GM23338 (cell line): ENCODE measurements at regions not wholly inside any gene's neighbourhood (a gene's known extent, or its start where the extent isn't known, plus 50 kb on each side); places are given as distances from the start of the nearest gene placed in this dataset.

ENCODE experiments used
- ATAC-seq: fragments of 200-7000 bp; cut with Tn5 transposase; 3 replicates; pipeline ENCODE4 v1.9.1; 2020
- DNase-seq: peaks from one replicate; pipeline ENCODE4 v3.0.0-alpha.2; 2015; ENCODE audit warnings: low spot score
- H2AFZ ChIP-seq: fragments of 200-600 bp; sonication (generic); 2 replicates; pipeline ENCODE4 v1.8.0; 2016; ENCODE audit warnings: antibody characterized with exemption, mild to moderate bottlenecking, moderate library complexity
- H3F3A ChIP-seq: fragments of 200-600 bp; sonication (generic); replicated peaks from 2 replicates; pipeline ENCODE4 v1.8.0; 2017; ENCODE audit warnings: antibody characterized with exemption, mixed run types, low read depth
- H3K27ac ChIP-seq: fragments of 200-600 bp; sonication (generic); 2 replicates; pipeline ENCODE4 v1.6.1; 2016; ENCODE audit warnings: low read depth
- H3K27me3 ChIP-seq: fragments of 200-600 bp; sonication (generic); 2 replicates; pipeline ENCODE4 v1.8.0; 2016; ENCODE audit warnings: mild to moderate bottlenecking, mixed run types, moderate library complexity; ENCODE audit not compliant: insufficient read depth
- H3K36me3 ChIP-seq: fragments of 200-600 bp; sonication (generic); 2 replicates; pipeline ENCODE4 v1.8.0; 2016; ENCODE audit warnings: mild to moderate bottlenecking; ENCODE audit not compliant: insufficient read depth
- H3K4me1 ChIP-seq: fragments of 200-600 bp; sonication (generic); 2 replicates; pipeline ENCODE4 v1.8.0; 2016; ENCODE audit warnings: mild to moderate bottlenecking, moderate library complexity; ENCODE audit not compliant: insufficient read depth
- H3K4me2 ChIP-seq: fragments of 200-600 bp; sonication (generic); 2 replicates; pipeline ENCODE4 v1.7.1; 2017; ENCODE audit warnings: mixed run types
- H3K4me3 ChIP-seq: fragments of 200-600 bp; sonication (generic); 2 replicates; pipeline ENCODE4 v1.6.1; 2016; ENCODE audit warnings: mixed run types
- H3K79me2 ChIP-seq: fragments of 200-600 bp; sonication (generic); replicated peaks from 2 replicates; pipeline ENCODE4 v1.8.0; 2017; ENCODE audit warnings: mild to moderate bottlenecking; ENCODE audit not compliant: insufficient read depth
- H3K9me2 ChIP-seq: fragments of 200-600 bp; sonication (generic); 2 replicates; pipeline ENCODE4 v1.8.0; 2017; ENCODE audit not compliant: insufficient read depth
- H4K20me1 ChIP-seq: fragments of 200-600 bp; sonication (generic); replicated peaks from 2 replicates; pipeline ENCODE4 v1.8.0; 2017; ENCODE audit warnings: mild to moderate bottlenecking; ENCODE audit not compliant: insufficient read depth
- H3K27ac Mint-ChIP-seq: 2 replicates; pipeline ENCODE4 v1.8.0; 2020; ENCODE audit warnings: inconsistent platforms, mild to moderate bottlenecking, moderate library complexity, mixed read lengths
- H3K27me3 Mint-ChIP-seq: 3 replicates; pipeline ENCODE4 v1.8.0; 2022; ENCODE audit warnings: low read depth, mild to moderate bottlenecking, moderate library complexity, mixed read lengths, inconsistent platforms; ENCODE audit not compliant: insufficient read depth, poor library complexity
- H3K36me3 Mint-ChIP-seq: 3 replicates; pipeline ENCODE4 v1.8.0; 2021; ENCODE audit warnings: low read depth, mild to moderate bottlenecking, inconsistent platforms, moderate library complexity, mixed read lengths
- H3K4me1 Mint-ChIP-seq: 3 replicates; pipeline ENCODE4 v1.8.0; 2020; ENCODE audit warnings: mild to moderate bottlenecking, inconsistent platforms, mixed read lengths
- H3K4me3 Mint-ChIP-seq: 3 replicates; pipeline ENCODE4 v1.8.0; 2021; ENCODE audit warnings: moderate library complexity, mild to moderate bottlenecking, inconsistent platforms, mixed read lengths
- H3K9me3 Mint-ChIP-seq: 3 replicates; pipeline ENCODE4 v1.8.0; 2020; ENCODE audit warnings: moderate library complexity, mild to moderate bottlenecking, inconsistent platforms, mixed read lengths
- JUNB ChIP-seq: IDR thresholded peaks from one replicate; pipeline ENCODE4 v1.6.1; 2016; ENCODE audit warnings: antibody characterized with exemption; ENCODE audit not compliant: unreplicated experiment
- REST ChIP-seq: IDR thresholded peaks from one replicate; pipeline ENCODE4 v1.6.1; 2018; ENCODE audit warnings: antibody characterized with exemption; ENCODE audit not compliant: unreplicated experiment
- ZNF331 ChIP-seq: fragments of 250-450 bp; sonication (Bioruptor Pico); IDR thresholded peaks from 2 replicates; pipeline ENCODE4 v1.5.0; 2020; ENCODE audit warnings: low read depth, mild to moderate bottlenecking, moderate library complexity
- ZNF462 ChIP-seq: fragments of 250-450 bp; sonication (Bioruptor Pico); IDR thresholded peaks from 2 replicates; pipeline ENCODE4 v1.5.0; 2020; ENCODE audit warnings: mild to moderate bottlenecking, moderate library complexity

GRCh38 chrX:38919853-38920528 is 118.7 kb downstream of the MID1IP1 start (continued):
- TF ChIP-seq ZNF462 (CRISPR knock-in tag) = no peak

GRCh38 chrX:38923451-38923969 is 122.3 kb downstream of the MID1IP1 start:
- DNase-seq = no peak
- no peak overlapping the region for H3K4me2 ChIP-seq
- ATAC-seq = no peak
- H3K4me3 Mint-ChIP-seq = no peak overlapping the region
- H3K4me1 Mint-ChIP-seq = peaks cover 3% of the 10 kb centered on the region; the same call in 1 of the 3 replicates
- no peak overlapping the region for H3K27ac ChIP-seq
- H2AFZ ChIP-seq = no peak overlapping the region
- H3K9me3 Mint-ChIP-seq = no peaks in the 10 kb centered on the region; the same call in 1 of the 3 replicates
- peaks cover 7% of the 10 kb centered on the region for H3K27me3 Mint-ChIP-seq
- no peak overlapping the region for H3K27ac Mint-ChIP-seq
- H3K36me3 ChIP-seq = no peaks in the 10 kb centered on the region
- H3F3A ChIP-seq = no peaks in the 10 kb centered on the region
- no peaks in the 10 kb centered on the region for H3K9me2 ChIP-seq
- H3K79me2 ChIP-seq = no peaks in the 10 kb centered on the region
- H3K27me3 ChIP-seq = no peaks in the 10 kb centered on the region
- H3K36me3 Mint-ChIP-seq = no peaks in the 10 kb centered on the region
- H4K20me1 ChIP-seq = no peaks in the 10 kb centered on the region
- no peaks in the 10 kb centered on the region for H3K4me1 ChIP-seq
- H3K4me3 ChIP-seq = no peak overlapping the region
- TF ChIP-seq REST = no peak
- TF ChIP-seq JUNB = no peak
- no peak for TF ChIP-seq ZNF462 (CRISPR knock-in tag)
- TF ChIP-seq ZNF331 = no peak
